ENCODE measurements at regions not wholly inside any gene's neighbourhood (a gene's known extent, or its start where the extent isn't known, plus 50 kb on each side); places are given as distances from the start of the nearest gene placed in this dataset.

GRCh38 chr15:36008719-36009118 lies 462.8 kb upstream of the DPH6 start:
- no peak for TF ChIP-seq CTCF (IDR thresholded peaks at IDR 0.05)
- no peak for TF ChIP-seq ZFX (IDR thresholded peaks at IDR 0.05; ENCODE audit: borderline replicate concordance)

All from 22Rv1 (cell line).